HepG2 (cell line): ENCODE measurements at regions not wholly inside any gene's neighbourhood (a gene's known extent, or its start where the extent isn't known, plus 50 kb on each side); places are given as distances from the start of the nearest gene placed in this dataset.

Experiments used
- CC2D1A ChIP-seq: sonication (generic); formaldehyde crosslinking; IDR thresholded peaks from 2 replicates; pipeline ENCODE4 v1.8.1; 2023; ENCODE audit warnings: mild to moderate bottlenecking, missing genetic modification reagents
- PPARG ChIP-seq: conservative IDR thresholded peaks from 2 replicates; pipeline ENCODE4 v1.6.1; 2016; ENCODE audit warnings: missing biosample characterization, missing genetic modification reagents
- SRSF1 ChIP-seq: fragments of 200-400 bp; formaldehyde crosslinking; optimal IDR thresholded peaks from 2 replicates; pipeline ENCODE3; 2017; ENCODE audit warnings: mild to moderate bottlenecking, low read depth, low read length, moderate library complexity
- U2AF1 ChIP-seq: fragments of 200-400 bp; formaldehyde crosslinking; optimal IDR thresholded peaks from 2 replicates; pipeline ENCODE3; 2017; ENCODE audit warnings: mild to moderate bottlenecking, low read depth, low read length
- U2AF2 ChIP-seq: fragments of 200-400 bp; formaldehyde crosslinking; IDR thresholded peaks from 2 replicates; pipeline ENCODE4 v1.6.1; 2017; ENCODE audit warnings: low read depth, mild to moderate bottlenecking, low read length
- ZFP90 ChIP-seq: sonication (generic); formaldehyde crosslinking; IDR thresholded peaks from 2 replicates; pipeline ENCODE4 v1.8.0; 2022; ENCODE audit warnings: missing genetic modification reagents, mild to moderate bottlenecking, inconsistent platforms, borderline replicate concordance
- TF ChIP-seq, protein P1 (sequence below), 2 experiments: IDR thresholded peaks; 2 replicates each; pipeline ENCODE4 v1.6.1; 2011 to 2012; ENCODE audit warnings: low read length in 2 of 2, borderline replicate concordance in 1 of 2, low read depth in 1 of 2, mild to moderate bottlenecking in 1 of 2, moderate library complexity in 1 of 2
- TF ChIP-seq, protein P2 (sequence below): sonication (generic); formaldehyde crosslinking; IDR thresholded peaks from 2 replicates; pipeline ENCODE4 v1.4.0; 2020; ENCODE audit warnings: missing genetic modification reagents
- TF ChIP-seq, protein P3 (sequence below): sonication (generic); formaldehyde crosslinking; IDR thresholded peaks from 2 replicates; pipeline ENCODE4 v1.9.0; 2021; ENCODE audit warnings: missing genetic modification reagents, borderline replicate concordance
- TF ChIP-seq, protein P4 (sequence below): sonication (generic); formaldehyde crosslinking; IDR thresholded peaks from 2 replicates; pipeline ENCODE4 v1.9.0; 2021; ENCODE audit warnings: missing genetic modification reagents, borderline replicate concordance

DNA sequence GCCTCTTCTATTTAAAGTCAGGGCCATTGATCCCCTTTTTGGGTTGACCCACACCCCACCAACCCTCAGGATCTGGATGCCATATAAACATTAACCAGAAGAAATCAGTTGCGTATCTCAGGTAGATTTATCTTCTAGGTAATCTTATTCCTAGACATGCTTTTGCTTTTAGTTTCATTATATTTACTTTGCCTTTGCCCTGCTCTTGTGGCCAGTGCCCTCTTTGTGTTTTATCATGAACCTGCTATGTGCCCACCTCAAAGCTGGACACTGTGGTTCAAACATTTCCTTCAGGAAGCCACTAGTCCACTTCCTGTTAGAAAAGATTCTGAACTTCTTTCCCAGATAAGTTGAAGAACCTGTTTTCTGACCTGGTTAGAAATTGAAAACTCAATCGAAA is 117.4 kb upstream of the EDNRA start (continued):
- TF ChIP-seq, protein P1, sequence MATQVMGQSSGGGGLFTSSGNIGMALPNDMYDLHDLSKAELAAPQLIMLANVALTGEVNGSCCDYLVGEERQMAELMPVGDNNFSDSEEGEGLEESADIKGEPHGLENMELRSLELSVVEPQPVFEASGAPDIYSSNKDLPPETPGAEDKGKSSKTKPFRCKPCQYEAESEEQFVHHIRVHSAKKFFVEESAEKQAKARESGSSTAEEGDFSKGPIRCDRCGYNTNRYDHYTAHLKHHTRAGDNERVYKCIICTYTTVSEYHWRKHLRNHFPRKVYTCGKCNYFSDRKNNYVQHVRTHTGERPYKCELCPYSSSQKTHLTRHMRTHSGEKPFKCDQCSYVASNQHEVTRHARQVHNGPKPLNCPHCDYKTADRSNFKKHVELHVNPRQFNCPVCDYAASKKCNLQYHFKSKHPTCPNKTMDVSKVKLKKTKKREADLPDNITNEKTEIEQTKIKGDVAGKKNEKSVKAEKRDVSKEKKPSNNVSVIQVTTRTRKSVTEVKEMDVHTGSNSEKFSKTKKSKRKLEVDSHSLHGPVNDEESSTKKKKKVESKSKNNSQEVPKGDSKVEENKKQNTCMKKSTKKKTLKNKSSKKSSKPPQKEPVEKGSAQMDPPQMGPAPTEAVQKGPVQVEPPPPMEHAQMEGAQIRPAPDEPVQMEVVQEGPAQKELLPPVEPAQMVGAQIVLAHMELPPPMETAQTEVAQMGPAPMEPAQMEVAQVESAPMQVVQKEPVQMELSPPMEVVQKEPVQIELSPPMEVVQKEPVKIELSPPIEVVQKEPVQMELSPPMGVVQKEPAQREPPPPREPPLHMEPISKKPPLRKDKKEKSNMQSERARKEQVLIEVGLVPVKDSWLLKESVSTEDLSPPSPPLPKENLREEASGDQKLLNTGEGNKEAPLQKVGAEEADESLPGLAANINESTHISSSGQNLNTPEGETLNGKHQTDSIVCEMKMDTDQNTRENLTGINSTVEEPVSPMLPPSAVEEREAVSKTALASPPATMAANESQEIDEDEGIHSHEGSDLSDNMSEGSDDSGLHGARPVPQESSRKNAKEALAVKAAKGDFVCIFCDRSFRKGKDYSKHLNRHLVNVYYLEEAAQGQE (IDR thresholded peaks at IDR 0.05; ENCODE audit: borderline replicate concordance in 1 of 2, low read depth in 1 of 2, low read length in 2 of 2): no peak
- TF ChIP-seq CC2D1A (no peak), PPARG (no peak), ZFP90 (no peak), U2AF1 (no peak), U2AF2 (no peak), SRSF1 (no peak)
- TF ChIP-seq, protein P2, sequence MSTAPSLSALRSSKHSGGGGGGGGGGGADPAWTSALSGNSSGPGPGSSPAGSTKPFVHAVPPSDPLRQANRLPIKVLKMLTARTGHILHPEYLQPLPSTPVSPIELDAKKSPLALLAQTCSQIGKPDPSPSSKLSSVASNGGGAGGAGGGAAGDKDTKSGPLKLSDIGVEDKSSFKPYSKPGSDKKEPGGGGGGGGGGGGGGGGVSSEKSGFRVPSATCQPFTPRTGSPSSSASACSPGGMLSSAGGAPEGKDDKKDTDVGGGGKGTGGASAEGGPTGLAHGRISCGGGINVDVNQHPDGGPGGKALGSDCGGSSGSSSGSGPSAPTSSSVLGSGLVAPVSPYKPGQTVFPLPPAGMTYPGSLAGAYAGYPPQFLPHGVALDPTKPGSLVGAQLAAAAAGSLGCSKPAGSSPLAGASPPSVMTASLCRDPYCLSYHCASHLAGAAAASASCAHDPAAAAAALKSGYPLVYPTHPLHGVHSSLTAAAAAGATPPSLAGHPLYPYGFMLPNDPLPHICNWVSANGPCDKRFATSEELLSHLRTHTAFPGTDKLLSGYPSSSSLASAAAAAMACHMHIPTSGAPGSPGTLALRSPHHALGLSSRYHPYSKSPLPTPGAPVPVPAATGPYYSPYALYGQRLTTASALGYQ (CRISPR knock-in tag): no peak
- TF ChIP-seq, protein P3, sequence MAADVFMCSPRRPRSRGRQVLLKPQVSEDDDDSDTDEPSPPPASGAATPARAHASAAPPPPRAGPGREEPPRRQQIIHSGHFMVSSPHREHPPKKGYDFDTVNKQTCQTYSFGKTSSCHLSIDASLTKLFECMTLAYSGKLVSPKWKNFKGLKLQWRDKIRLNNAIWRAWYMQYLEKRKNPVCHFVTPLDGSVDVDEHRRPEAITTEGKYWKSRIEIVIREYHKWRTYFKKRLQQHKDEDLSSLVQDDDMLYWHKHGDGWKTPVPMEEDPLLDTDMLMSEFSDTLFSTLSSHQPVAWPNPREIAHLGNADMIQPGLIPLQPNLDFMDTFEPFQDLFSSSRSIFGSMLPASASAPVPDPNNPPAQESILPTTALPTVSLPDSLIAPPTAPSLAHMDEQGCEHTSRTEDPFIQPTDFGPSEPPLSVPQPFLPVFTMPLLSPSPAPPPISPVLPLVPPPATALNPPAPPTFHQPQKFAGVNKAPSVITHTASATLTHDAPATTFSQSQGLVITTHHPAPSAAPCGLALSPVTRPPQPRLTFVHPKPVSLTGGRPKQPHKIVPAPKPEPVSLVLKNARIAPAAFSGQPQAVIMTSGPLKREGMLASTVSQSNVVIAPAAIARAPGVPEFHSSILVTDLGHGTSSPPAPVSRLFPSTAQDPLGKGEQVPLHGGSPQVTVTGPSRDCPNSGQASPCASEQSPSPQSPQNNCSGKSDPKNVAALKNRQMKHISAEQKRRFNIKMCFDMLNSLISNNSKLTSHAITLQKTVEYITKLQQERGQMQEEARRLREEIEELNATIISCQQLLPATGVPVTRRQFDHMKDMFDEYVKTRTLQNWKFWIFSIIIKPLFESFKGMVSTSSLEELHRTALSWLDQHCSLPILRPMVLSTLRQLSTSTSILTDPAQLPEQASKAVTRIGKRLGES: no peak
- TF ChIP-seq, protein P4, sequence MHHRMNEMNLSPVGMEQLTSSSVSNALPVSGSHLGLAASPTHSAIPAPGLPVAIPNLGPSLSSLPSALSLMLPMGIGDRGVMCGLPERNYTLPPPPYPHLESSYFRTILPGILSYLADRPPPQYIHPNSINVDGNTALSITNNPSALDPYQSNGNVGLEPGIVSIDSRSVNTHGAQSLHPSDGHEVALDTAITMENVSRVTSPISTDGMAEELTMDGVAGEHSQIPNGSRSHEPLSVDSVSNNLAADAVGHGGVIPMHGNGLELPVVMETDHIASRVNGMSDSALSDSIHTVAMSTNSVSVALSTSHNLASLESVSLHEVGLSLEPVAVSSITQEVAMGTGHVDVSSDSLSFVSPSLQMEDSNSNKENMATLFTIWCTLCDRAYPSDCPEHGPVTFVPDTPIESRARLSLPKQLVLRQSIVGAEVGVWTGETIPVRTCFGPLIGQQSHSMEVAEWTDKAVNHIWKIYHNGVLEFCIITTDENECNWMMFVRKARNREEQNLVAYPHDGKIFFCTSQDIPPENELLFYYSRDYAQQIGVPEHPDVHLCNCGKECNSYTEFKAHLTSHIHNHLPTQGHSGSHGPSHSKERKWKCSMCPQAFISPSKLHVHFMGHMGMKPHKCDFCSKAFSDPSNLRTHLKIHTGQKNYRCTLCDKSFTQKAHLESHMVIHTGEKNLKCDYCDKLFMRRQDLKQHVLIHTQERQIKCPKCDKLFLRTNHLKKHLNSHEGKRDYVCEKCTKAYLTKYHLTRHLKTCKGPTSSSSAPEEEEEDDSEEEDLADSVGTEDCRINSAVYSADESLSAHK (CRISPR knock-in tag): no peak
